PC-9 (cell line): ENCODE measurements at regions not wholly inside any gene's neighbourhood (a gene's known extent, or its start where the extent isn't known, plus 50 kb on each side); places are given as distances from the start of the nearest gene placed in this dataset.

Source experiments
- BruUV-seq: library from RNA; stranded (reverse); fragments of 400-500 nt; replicated peaks from 2 replicates; lab custom pipeline; 2021; lab: Mats Ljungman, UMichigan
- CTCF ChIA-PET: fragments of 300-600 bp; sonication (Branson Sonifier 250); formaldehyde crosslinking; loops from one replicate; lab custom pipeline; 2022; ENCODE audit warnings: antibody characterized with exemption; lab: Charles Lee
- POLR2A ChIA-PET: fragments of 300-600 bp; sonication (Branson Sonifier 250); formaldehyde crosslinking; loops from one replicate; lab custom pipeline; 2022; ENCODE audit warnings: antibody characterized with exemption; ENCODE audit not compliant: unreplicated experiment; lab: Charles Lee
- DNase-seq, 2 experiments: peaks; one replicate each; pipeline versions ENCODE4 v3.0.0 to v3.0.0-alpha.2; 2015 to 2022; ENCODE audit warnings: mixed read lengths in 1 of 2
- H2AFZ ChIP-seq: fragments of 200-600 bp; sonication (generic); 2 replicates; pipeline ENCODE4 v1.8.1; 2017; ENCODE audit warnings: antibody characterized with exemption
- H3F3A ChIP-seq: fragments of 200-600 bp; sonication (generic); 2 replicates; pipeline ENCODE4 v1.8.1; 2017; ENCODE audit warnings: antibody characterized with exemption, mild to moderate bottlenecking, low read depth; ENCODE audit not compliant: insufficient read depth
- H3K27ac ChIP-seq: fragments of 200-600 bp; sonication (generic); 2 replicates; pipeline ENCODE4 v1.6.1; 2016; ENCODE audit warnings: mixed run types
- H3K27me3 ChIP-seq: fragments of 200-600 bp; sonication (generic); 2 replicates; pipeline ENCODE4 v1.6.1; 2016; ENCODE audit warnings: low read depth, mixed run types; ENCODE audit not compliant: insufficient read depth
- H3K36me3 ChIP-seq: fragments of 200-600 bp; sonication (generic); 2 replicates; pipeline ENCODE4 v1.6.1; 2016; ENCODE audit warnings: low read depth, mixed run types
- H3K4me1 ChIP-seq: fragments of 200-600 bp; sonication (generic); replicated peaks from 2 replicates; pipeline ENCODE4 v1.6.1; 2016; ENCODE audit warnings: mixed run types; ENCODE audit not compliant: insufficient read depth
- H3K4me2 ChIP-seq: fragments of 200-600 bp; sonication (generic); 2 replicates; pipeline ENCODE4 v1.6.1; 2017; ENCODE audit warnings: mixed run types
- H3K4me3 ChIP-seq: fragments of 200-600 bp; sonication (generic); 2 replicates; pipeline ENCODE4 v1.6.1; 2016; ENCODE audit warnings: mixed run types
- H3K79me2 ChIP-seq: fragments of 200-600 bp; sonication (generic); 2 replicates; pipeline ENCODE4 v1.6.1; 2017; ENCODE audit warnings: low read depth, mixed run types
- H3K9me2 ChIP-seq: fragments of 200-600 bp; sonication (generic); 2 replicates; pipeline ENCODE4 v1.8.1; 2017; ENCODE audit warnings: mild to moderate bottlenecking; ENCODE audit not compliant: insufficient read depth
- H3K9me3 ChIP-seq: fragments of 200-600 bp; sonication (generic); 2 replicates; pipeline ENCODE4 v1.8.1; 2016; ENCODE audit warnings: low read depth; ENCODE audit not compliant: insufficient read depth
- H4K20me1 ChIP-seq: fragments of 200-600 bp; sonication (generic); 2 replicates; pipeline ENCODE4 v1.8.1; 2017; ENCODE audit not compliant: insufficient read depth
- CTCF ChIP-seq: fragments of 200-600 bp; sonication (generic); conservative IDR thresholded peaks from 2 replicates; pipeline ENCODE4 v1.6.1; 2017; ENCODE audit warnings: mixed run types, antibody characterized with exemption, mild to moderate bottlenecking, moderate library complexity
- EZH2 ChIP-seq: fragments of 200-600 bp; sonication (generic); IDR thresholded peaks from 2 replicates; pipeline ENCODE4 v1.8.0; 2017; ENCODE audit warnings: antibody characterized with exemption, low read depth
- intact Hi-C: fragments of 100-400 bp; cut with micrococcal nuclease; formaldehyde crosslinking; loops from one replicate; pipeline ENCODE4 v1.10.0; 2022; ENCODE audit not compliant: unreplicated experiment

- CTCF ChIA-PET: no interaction called here
These were observed 232.2 kb downstream of the EMP1 start for GRCh38 chr12:13428538-13429265.

GRCh38 chr12:13425766-13426165 is 229.2 kb downstream of the EMP1 start:
- POLR2A ChIA-PET: no interaction called here
- BruUV-seq: no TSS peak
- no peaks in the 10 kb centered on the region for H4K20me1 ChIP-seq
- intact Hi-C loops: no loop called here
- no peaks in the 10 kb centered on the region for H3K27me3 ChIP-seq
- TF ChIP-seq CTCF (no peak), EZH2 (no peak)
- H3K4me3 ChIP-seq: no peak overlapping the region
- H3K9me2 ChIP-seq: no peaks in the 10 kb centered on the region
- no peaks in the 10 kb centered on the region; the same call in 1 of the 2 replicates for H3K4me1 ChIP-seq
- CTCF ChIA-PET: no interaction called here
- no peaks in the 10 kb centered on the region for H3F3A ChIP-seq
- no peaks in the 10 kb centered on the region for H3K79me2 ChIP-seq
- peak overlapping the region; percentile 20; the same call in 1 of the 2 replicates for H3K27ac ChIP-seq
- peak in 1 of 2 experiments; percentile 50 for DNase-seq
- no peaks in the 10 kb centered on the region for H3K36me3 ChIP-seq
- peaks cover 6% of the 10 kb centered on the region for H3K9me3 ChIP-seq
- H3K4me2 ChIP-seq: peak overlapping the region; percentile 15; the same call in 1 of the 2 replicates
- H2AFZ ChIP-seq: no peak overlapping the region; the same call in 1 of the 2 replicates

More at GRCh38 chr12:13428538-13429265, 232.2 kb downstream of the EMP1 start:
- POLR2A ChIA-PET: no interaction called here
- intact Hi-C loops: no loop called here
- Histone ChIP-seq H2AFZ (no peak overlapping the region), H3K4me3 (no peak overlapping the region), H3K9me2 (no peaks in the 10 kb centered on the region), H3K4me2 (no peak overlapping the region), H3F3A (no peaks in the 10 kb centered on the region), H3K9me3 (peaks cover 6% of the 10 kb centered on the region), H4K20me1 (no peaks in the 10 kb centered on the region), H3K36me3 (no peaks in the 10 kb centered on the region), H3K27ac (no peak overlapping the region), H3K27me3 (no peaks in the 10 kb centered on the region), H3K79me2 (no peaks in the 10 kb centered on the region), H3K4me1 (no peaks in the 10 kb centered on the region; the same call in 1 of the 2 replicates)
- TF ChIP-seq EZH2: no peak
- TF ChIP-seq CTCF: no peak
- no peak for DNase-seq
- no TSS peak for BruUV-seq

- Histone ChIP-seq H3K4me3 (no peak overlapping the region), H3K9me2 (no peaks in the 10 kb centered on the region), H3K79me2 (no peaks in the 10 kb centered on the region), H3K4me1 (no peaks in the 10 kb centered on the region; the same call in 1 of the 2 replicates), H3F3A (no peaks in the 10 kb centered on the region), H4K20me1 (no peaks in the 10 kb centered on the region), H3K9me3 (peaks cover under 1% of the 10 kb centered on the region; the same call in 1 of the 2 replicates), H3K36me3 (no peaks in the 10 kb centered on the region), H3K27ac (no peak overlapping the region), H2AFZ (no peak overlapping the region), H3K27me3 (no peaks in the 10 kb centered on the region), H3K4me2 (no peak overlapping the region)
- POLR2A ChIA-PET: no interaction called here
- intact Hi-C loops: no loop called here
- TF ChIP-seq CTCF: no peak
- CTCF ChIA-PET: no interaction called here
- BruUV-seq: no TSS peak
- DNase-seq: no peak
These were observed 225.8 kb downstream of the EMP1 start for GRCh38 chr12:13422291-13422690.
